ENCODE measurements at regions not wholly inside any gene's neighbourhood (a gene's known extent, or its start where the extent isn't known, plus 50 kb on each side); places are given as distances from the start of the nearest gene placed in this dataset.

DNA sequence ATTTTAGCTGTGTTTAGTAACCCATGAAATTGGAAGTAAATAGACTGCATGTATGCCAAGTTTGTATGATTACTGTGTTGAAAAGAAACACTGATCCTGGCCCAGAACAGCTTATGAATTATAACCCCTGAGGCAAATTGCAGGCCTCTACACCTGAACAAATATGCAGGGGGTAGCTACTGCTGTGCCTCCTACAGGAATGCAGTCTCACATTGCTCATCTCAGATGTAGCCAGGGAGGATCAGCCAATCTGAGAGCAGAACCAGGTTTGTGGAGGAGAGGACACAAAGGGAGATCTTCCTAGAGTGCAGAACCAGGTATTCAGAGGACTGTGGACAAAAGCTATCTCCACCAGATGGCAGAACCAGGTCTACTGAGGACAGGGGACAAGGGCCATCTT, 442.2 kb upstream of the DDI1 start:
- TF ChIP-seq EZH2 (IDR thresholded peaks at IDR 0.05; ENCODE audit: low read length, missing control alignments) (no peak), CTCF (conservative IDR thresholded peaks at IDR 0.05 in 1 of 2, IDR thresholded peaks at IDR 0.05 in 1 of 2; ENCODE audit: low read depth in 1 of 2, low read length in 2 of 2) (no peak)
